Osteoblast (primary cell): ENCODE measurements at regions not wholly inside any gene's neighbourhood (a gene's known extent, or its start where the extent isn't known, plus 50 kb on each side); places are given as distances from the start of the nearest gene placed in this dataset.

Experiments
- DNase-seq: peaks from one replicate; pipeline ENCODE4 v3.0.0; 2011; ENCODE audit warnings: low spot score, mixed read lengths; ENCODE audit not compliant: insufficient read length; ENCODE audit errors: missing footprints
- H2AFZ ChIP-seq: 2 replicates; pipeline ENCODE4 v1.6.0; 2011; ENCODE audit warnings: mild to moderate bottlenecking, low read length
- H3K27ac ChIP-seq: 2 replicates; pipeline ENCODE4 v1.5.1; 2011; ENCODE audit warnings: mild to moderate bottlenecking, low read depth, low read length, moderate library complexity
- H3K27me3 ChIP-seq: 2 replicates; pipeline ENCODE4 v1.6.0; 2012; ENCODE audit warnings: mild to moderate bottlenecking, control low read depth, inconsistent platforms, low read length, moderate library complexity; ENCODE audit not compliant: insufficient read depth
- H3K36me3 ChIP-seq: 2 replicates; pipeline ENCODE4 v1.5.1; 2011; ENCODE audit warnings: mild to moderate bottlenecking, low read length, control low read depth, moderate library complexity; ENCODE audit not compliant: insufficient read depth
- H3K4me1 ChIP-seq: 2 replicates; pipeline ENCODE4 v1.5.1; 2011; ENCODE audit warnings: mild to moderate bottlenecking, low read length, control low read depth, moderate library complexity; ENCODE audit not compliant: insufficient read depth
- H3K4me2 ChIP-seq: 2 replicates; pipeline ENCODE4 v1.6.0; 2011; ENCODE audit warnings: mild to moderate bottlenecking, low read length; ENCODE audit not compliant: insufficient read depth
- H3K4me3 ChIP-seq: fragments of 200-600 bp; sonication (generic); 3 replicates; pipeline ENCODE4 v1.5.1; 2012; ENCODE audit warnings: mild to moderate bottlenecking, low read length, inconsistent platforms; ENCODE audit not compliant: insufficient read depth
- H3K79me2 ChIP-seq: 2 replicates; pipeline ENCODE4 v1.6.0; 2012; ENCODE audit warnings: mild to moderate bottlenecking, low read length, control low read depth, inconsistent platforms; ENCODE audit not compliant: insufficient read depth
- H3K9me3 ChIP-seq: 2 replicates; pipeline ENCODE4 v1.5.1; 2011; ENCODE audit warnings: low read depth, low read length, control low read depth
- H4K20me1 ChIP-seq: 2 replicates; pipeline ENCODE4 v1.6.0; 2012; ENCODE audit warnings: mild to moderate bottlenecking, low read length, control low read depth; ENCODE audit not compliant: insufficient read depth
- TF ChIP-seq, protein P1 (sequence below): IDR thresholded peaks from 2 replicates; pipeline ENCODE4 v1.5.1; 2011; ENCODE audit warnings: mild to moderate bottlenecking, low read depth, low read length, moderate library complexity; ENCODE audit errors: extremely low read depth

DNA sequence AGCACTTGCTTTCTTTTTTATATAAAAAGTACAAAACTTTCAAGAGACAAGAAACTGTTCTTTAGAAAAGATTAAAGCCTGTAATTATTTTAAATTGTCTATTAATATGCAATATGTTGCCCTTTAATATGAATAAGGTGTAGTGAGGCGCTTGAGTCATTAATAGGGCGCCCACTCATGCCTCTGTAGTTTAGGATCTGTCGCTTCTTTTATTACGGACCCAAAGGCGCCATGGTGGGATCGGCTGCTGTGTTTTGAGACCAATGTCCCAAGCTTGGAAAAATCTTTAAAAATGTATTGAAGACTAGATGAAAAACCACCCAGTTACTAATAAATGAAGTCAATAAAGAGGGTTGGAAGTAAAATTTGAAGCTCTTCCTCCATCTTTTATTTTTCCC, 259.5 kb upstream of the MEIS2 start:
- Histone ChIP-seq H2AFZ (no peak overlapping the region), H3K27ac (no peak overlapping the region), H4K20me1 (no peaks in the 10 kb centered on the region), H3K4me2 (no peak overlapping the region), H3K4me1 (no peaks in the 10 kb centered on the region), H3K79me2 (no peaks in the 10 kb centered on the region), H3K36me3 (no peaks in the 10 kb centered on the region), H3K27me3 (no peaks in the 10 kb centered on the region), H3K9me3 (no peaks in the 10 kb centered on the region), H3K4me3 (no peak overlapping the region)
- no peak for DNase-seq
- TF ChIP-seq, protein P1, sequence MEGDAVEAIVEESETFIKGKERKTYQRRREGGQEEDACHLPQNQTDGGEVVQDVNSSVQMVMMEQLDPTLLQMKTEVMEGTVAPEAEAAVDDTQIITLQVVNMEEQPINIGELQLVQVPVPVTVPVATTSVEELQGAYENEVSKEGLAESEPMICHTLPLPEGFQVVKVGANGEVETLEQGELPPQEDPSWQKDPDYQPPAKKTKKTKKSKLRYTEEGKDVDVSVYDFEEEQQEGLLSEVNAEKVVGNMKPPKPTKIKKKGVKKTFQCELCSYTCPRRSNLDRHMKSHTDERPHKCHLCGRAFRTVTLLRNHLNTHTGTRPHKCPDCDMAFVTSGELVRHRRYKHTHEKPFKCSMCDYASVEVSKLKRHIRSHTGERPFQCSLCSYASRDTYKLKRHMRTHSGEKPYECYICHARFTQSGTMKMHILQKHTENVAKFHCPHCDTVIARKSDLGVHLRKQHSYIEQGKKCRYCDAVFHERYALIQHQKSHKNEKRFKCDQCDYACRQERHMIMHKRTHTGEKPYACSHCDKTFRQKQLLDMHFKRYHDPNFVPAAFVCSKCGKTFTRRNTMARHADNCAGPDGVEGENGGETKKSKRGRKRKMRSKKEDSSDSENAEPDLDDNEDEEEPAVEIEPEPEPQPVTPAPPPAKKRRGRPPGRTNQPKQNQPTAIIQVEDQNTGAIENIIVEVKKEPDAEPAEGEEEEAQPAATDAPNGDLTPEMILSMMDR = no peak

DNA sequence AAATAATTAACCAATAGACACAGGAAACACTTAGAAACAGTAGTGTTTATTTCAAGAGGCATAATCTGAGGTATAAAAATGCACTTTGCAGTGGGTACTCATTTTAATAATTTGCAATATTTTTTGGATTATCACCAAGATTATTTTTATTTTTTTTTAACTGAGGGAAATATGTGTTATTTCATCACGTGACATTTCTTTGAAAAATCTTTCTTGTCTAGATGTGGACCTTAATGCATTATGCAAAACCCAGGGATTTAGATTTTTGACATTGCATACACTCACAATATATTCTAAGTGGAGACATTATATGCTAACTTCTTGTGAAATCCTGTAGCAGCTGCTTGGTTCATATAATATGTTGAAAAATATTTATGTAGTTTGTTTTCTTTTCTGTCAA, 260.4 kb upstream of the MEIS2 start:
- Histone ChIP-seq H3K27me3 (no peaks in the 10 kb centered on the region), H3K4me3 (no peak overlapping the region), H2AFZ (no peak overlapping the region), H4K20me1 (no peaks in the 10 kb centered on the region), H3K36me3 (no peaks in the 10 kb centered on the region), H3K9me3 (no peaks in the 10 kb centered on the region), H3K79me2 (no peaks in the 10 kb centered on the region), H3K27ac (no peak overlapping the region), H3K4me1 (no peaks in the 10 kb centered on the region), H3K4me2 (no peak overlapping the region)
- TF ChIP-seq, protein P1 = no peak
- DNase-seq = no peak

DNA sequence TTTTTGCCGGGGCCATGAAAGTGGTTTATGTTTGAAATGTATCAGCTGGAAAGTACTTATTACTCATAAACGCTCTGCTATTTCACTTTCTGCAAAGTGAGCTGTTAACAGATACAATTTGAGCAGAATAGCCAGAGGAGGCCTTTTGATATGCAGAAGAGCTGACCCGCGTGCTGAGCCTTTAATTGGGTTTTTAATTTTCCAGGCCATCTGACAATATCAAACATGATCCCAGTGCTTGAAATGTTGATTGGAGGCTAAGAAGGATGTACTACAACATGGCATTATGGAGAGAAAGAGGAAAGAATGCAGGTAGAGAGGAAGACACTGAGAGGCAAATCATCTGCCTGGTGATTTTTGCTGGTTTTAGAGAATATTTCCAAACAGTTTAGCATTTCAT, 261.3 kb upstream of the MEIS2 start:
- TF ChIP-seq, protein P1 = no peak
- Histone ChIP-seq H2AFZ (no peak overlapping the region), H3K27me3 (no peaks in the 10 kb centered on the region), H3K27ac (no peak overlapping the region), H3K36me3 (no peaks in the 10 kb centered on the region), H3K4me2 (no peak overlapping the region), H4K20me1 (no peaks in the 10 kb centered on the region), H3K79me2 (no peaks in the 10 kb centered on the region), H3K4me3 (no peak overlapping the region), H3K4me1 (no peaks in the 10 kb centered on the region), H3K9me3 (no peaks in the 10 kb centered on the region)
- no peak for DNase-seq

DNA sequence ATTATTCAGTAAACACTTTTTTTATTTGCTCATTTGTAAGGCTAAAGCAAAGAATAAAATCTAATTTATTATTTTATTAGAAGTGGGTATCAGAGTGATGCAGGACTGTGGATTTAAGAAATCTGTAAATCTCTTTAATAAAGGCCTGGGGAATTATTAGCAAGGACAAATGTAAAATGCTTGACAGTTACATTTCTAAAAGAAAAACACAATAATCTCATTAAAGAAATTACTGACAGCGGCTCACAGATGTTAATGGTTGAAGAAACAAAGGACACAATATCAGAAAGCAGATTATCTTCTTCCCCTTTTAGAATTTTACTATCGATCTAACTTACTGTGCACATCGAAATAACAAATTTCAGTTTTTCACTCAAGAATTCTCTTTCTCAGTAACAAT, 262.1 kb upstream of the MEIS2 start:
- Histone ChIP-seq H3K36me3 (no peaks in the 10 kb centered on the region), H2AFZ (no peak overlapping the region), H4K20me1 (no peaks in the 10 kb centered on the region), H3K9me3 (no peaks in the 10 kb centered on the region), H3K4me3 (no peak overlapping the region), H3K27ac (no peak overlapping the region), H3K27me3 (no peaks in the 10 kb centered on the region), H3K4me2 (no peak overlapping the region), H3K4me1 (no peaks in the 10 kb centered on the region), H3K79me2 (no peaks in the 10 kb centered on the region)
- DNase-seq = no peak
- TF ChIP-seq, protein P1 = no peak
